ENCODE measurements at regions not wholly inside any gene's neighbourhood (a gene's known extent, or its start where the extent isn't known, plus 50 kb on each side); places are given as distances from the start of the nearest gene placed in this dataset.
"Not testable (repeated sequence)": the region's sequence is repeated elsewhere in the genome, so short reads cannot be mapped to it uniquely, and the experiment has no call there.

- H3K4me3 ChIP-seq (ENCODE audit: low read length): no peak overlapping the region
- no peaks in the 10 kb centered on the region for H3K4me1 ChIP-seq (ENCODE audit: insufficient read depth, low read length)
- H3K9me3 ChIP-seq (ENCODE audit: control insufficient read depth in 1 of 2, insufficient read depth in 1 of 2, low read length in 2 of 2): peaks cover 0 to 9% of the 10 kb centered on the region in 2 experiments
- intact Hi-C loops (cut with DNase I, micrococcal nuclease): no loop called here
- no peaks in the 10 kb centered on the region for H3K27me3 ChIP-seq (ENCODE audit: control insufficient read depth in 1 of 2, insufficient read depth in 2 of 2, low read length in 2 of 2)
- DNase-seq (no peak), ATAC-seq (ENCODE audit: poor library complexity) (no peak)
- ChIA-PET CTCF (no interaction called here), POLR2A (no interaction called here)
- H3K36me3 ChIP-seq (ENCODE audit: insufficient read depth, low read length): no peaks in the 10 kb centered on the region
- H3K27ac ChIP-seq (ENCODE audit: low read depth in 1 of 2, low read length in 2 of 2): no peak overlapping the region
- Mint-ChIP-seq H3K4me3 (no peak overlapping the region), H3K4me1 (ENCODE audit: low read depth) (no peaks in the 10 kb centered on the region), H3K27ac (no peak overlapping the region), H3K27me3 (no peaks in the 10 kb centered on the region), H3K9me3 (no peaks in the 10 kb centered on the region), H3K36me3 (ENCODE audit: low read depth) (no peaks in the 10 kb centered on the region)
- TF ChIP-seq CTCF (IDR thresholded peaks at IDR 0.05): no peak
These were observed 63.0 kb downstream of the TMEM121 start for GRCh38 chr14:105589161-105589925.

GRCh38 chr14:105589926-105590185 lies 63.5 kb downstream of the TMEM121 start:
- ATAC-seq (ENCODE audit: poor library complexity); H3K27ac ChIP-seq (ENCODE audit: low read depth in 1 of 2, low read length in 2 of 2); H3K4me1 Mint-ChIP-seq (ENCODE audit: low read depth); H3K4me3 ChIP-seq (ENCODE audit: low read length); H3K4me3 Mint-ChIP-seq; H3K27me3 ChIP-seq (ENCODE audit: control insufficient read depth in 1 of 2, insufficient read depth in 2 of 2, low read length in 2 of 2); CTCF ChIA-PET; intact Hi-C loops (cut with DNase I, micrococcal nuclease); H3K36me3 ChIP-seq (ENCODE audit: insufficient read depth, low read length); H3K27ac Mint-ChIP-seq; H3K4me1 ChIP-seq (ENCODE audit: insufficient read depth, low read length); H3K36me3 Mint-ChIP-seq (ENCODE audit: low read depth); POLR2A ChIA-PET; DNase-seq; H3K27me3 Mint-ChIP-seq; H3K9me3 ChIP-seq (ENCODE audit: control insufficient read depth in 1 of 2, insufficient read depth in 1 of 2, low read length in 2 of 2); H3K9me3 Mint-ChIP-seq: not testable (repeated sequence)

GRCh38 chr14:105591052-105591451 lies 64.7 kb downstream of the TMEM121 start:
- DNase-seq: no peak
- Mint-ChIP-seq H3K4me3 (no peak overlapping the region), H3K27ac (no peak overlapping the region), H3K4me1 (ENCODE audit: low read depth) (no peaks in the 10 kb centered on the region), H3K27me3 (no peaks in the 10 kb centered on the region), H3K36me3 (ENCODE audit: low read depth) (no peaks in the 10 kb centered on the region), H3K9me3 (no peaks in the 10 kb centered on the region)
- Histone ChIP-seq H3K27me3 (ENCODE audit: control insufficient read depth in 1 of 2, insufficient read depth in 2 of 2, low read length in 2 of 2) (no peaks in the 10 kb centered on the region), H3K9me3 (ENCODE audit: control insufficient read depth in 1 of 2, insufficient read depth in 1 of 2, low read length in 2 of 2) (peaks cover 0 to 9% of the 10 kb centered on the region in 2 experiments), H3K36me3 (ENCODE audit: insufficient read depth, low read length) (no peaks in the 10 kb centered on the region), H3K27ac (ENCODE audit: low read depth in 1 of 2, low read length in 2 of 2) (no peak overlapping the region), H3K4me3 (ENCODE audit: low read length) (no peak overlapping the region), H3K4me1 (ENCODE audit: insufficient read depth, low read length) (no peaks in the 10 kb centered on the region)
- intact Hi-C loops (cut with DNase I, micrococcal nuclease): no loop called here
- no peak for ATAC-seq (ENCODE audit: poor library complexity)
- CTCF ChIA-PET: no interaction called here
- TF ChIP-seq CTCF (IDR thresholded peaks at IDR 0.05): no peak
- POLR2A ChIA-PET: no interaction called here

GRCh38 chr14:105591792-105592341 lies 65.5 kb downstream of the TMEM121 start:
- H3K4me3 Mint-ChIP-seq; H3K9me3 Mint-ChIP-seq; H3K9me3 ChIP-seq (ENCODE audit: control insufficient read depth in 1 of 2, insufficient read depth in 1 of 2, low read length in 2 of 2); DNase-seq; H3K4me1 Mint-ChIP-seq (ENCODE audit: low read depth); H3K4me3 ChIP-seq (ENCODE audit: low read length); CTCF ChIA-PET; intact Hi-C loops (cut with DNase I, micrococcal nuclease); H3K27me3 ChIP-seq (ENCODE audit: control insufficient read depth in 1 of 2, insufficient read depth in 2 of 2, low read length in 2 of 2); ATAC-seq (ENCODE audit: poor library complexity); H3K36me3 ChIP-seq (ENCODE audit: insufficient read depth, low read length); POLR2A ChIA-PET; H3K4me1 ChIP-seq (ENCODE audit: insufficient read depth, low read length); H3K36me3 Mint-ChIP-seq (ENCODE audit: low read depth); H3K27ac Mint-ChIP-seq; H3K27me3 Mint-ChIP-seq; H3K27ac ChIP-seq (ENCODE audit: low read depth in 1 of 2, low read length in 2 of 2): not testable (repeated sequence)

GRCh38 chr14:105592646-105593045 lies 66.3 kb downstream of the TMEM121 start:
- H3K4me1 Mint-ChIP-seq (ENCODE audit: low read depth); H3K27me3 Mint-ChIP-seq; POLR2A ChIA-PET; H3K27me3 ChIP-seq (ENCODE audit: control insufficient read depth in 1 of 2, insufficient read depth in 2 of 2, low read length in 2 of 2); intact Hi-C loops (cut with DNase I, micrococcal nuclease); H3K9me3 Mint-ChIP-seq; H3K36me3 ChIP-seq (ENCODE audit: insufficient read depth, low read length); DNase-seq; H3K9me3 ChIP-seq (ENCODE audit: control insufficient read depth in 1 of 2, insufficient read depth in 1 of 2, low read length in 2 of 2); H3K27ac Mint-ChIP-seq; H3K4me1 ChIP-seq (ENCODE audit: insufficient read depth, low read length); ATAC-seq (ENCODE audit: poor library complexity); H3K27ac ChIP-seq (ENCODE audit: low read depth in 1 of 2, low read length in 2 of 2); H3K4me3 ChIP-seq (ENCODE audit: low read length); CTCF ChIA-PET; H3K36me3 Mint-ChIP-seq (ENCODE audit: low read depth); H3K4me3 Mint-ChIP-seq: not testable (repeated sequence)

GRCh38 chr14:105595346-105595745 lies 69.0 kb downstream of the TMEM121 start:
- not testable (repeated sequence) for ATAC-seq (ENCODE audit: poor library complexity)

More at GRCh38 chr14:105595346-105595745, 69.0 kb downstream of the TMEM121 start:
- DNase-seq; H3K4me1 ChIP-seq (ENCODE audit: insufficient read depth, low read length); H3K27me3 ChIP-seq (ENCODE audit: control insufficient read depth in 1 of 2, insufficient read depth in 2 of 2, low read length in 2 of 2); H3K27ac ChIP-seq (ENCODE audit: low read depth in 1 of 2, low read length in 2 of 2); H3K9me3 ChIP-seq (ENCODE audit: control insufficient read depth in 1 of 2, insufficient read depth in 1 of 2, low read length in 2 of 2); H3K36me3 ChIP-seq (ENCODE audit: insufficient read depth, low read length); CTCF ChIA-PET; intact Hi-C loops (cut with DNase I, micrococcal nuclease); POLR2A ChIA-PET; H3K4me3 Mint-ChIP-seq; H3K27me3 Mint-ChIP-seq; H3K9me3 Mint-ChIP-seq; H3K27ac Mint-ChIP-seq; H3K4me1 Mint-ChIP-seq (ENCODE audit: low read depth); H3K4me3 ChIP-seq (ENCODE audit: low read length); H3K36me3 Mint-ChIP-seq (ENCODE audit: low read depth): not testable (repeated sequence)

Data from CD4-positive, alpha-beta T cell (primary cell).